IMR-90 (cell line): ENCODE measurements at regions not wholly inside any gene's neighbourhood (a gene's known extent, or its start where the extent isn't known, plus 50 kb on each side); places are given as distances from the start of the nearest gene placed in this dataset.

Experiments used
- ATAC-seq: fragments of 200-7000 bp; cut with Tn5 transposase; 2 replicates; pipeline ENCODE4 v1.9.1; 2020; ENCODE audit warnings: low read depth, mild to moderate bottlenecking, moderate library complexity
- BruUV-seq: library from RNA; stranded (reverse); fragments of 400-500 nt; replicated peaks from 2 replicates; lab custom pipeline; 2021; lab: Mats Ljungman, UMichigan
- CTCF ChIA-PET: fragments of 300-600 bp; formaldehyde crosslinking; extraction: SDS; loops from one replicate; lab custom pipeline; 2021; ENCODE audit warnings: antibody characterized with exemption; lab: Yijun Ruan, JAX
- POLR2A ChIA-PET: fragments of 300-600 bp; sonication (Branson Sonifier 250); formaldehyde crosslinking; loops from one replicate; lab custom pipeline; 2022; ENCODE audit warnings: antibody characterized with exemption; ENCODE audit not compliant: unreplicated experiment; lab: Charles Lee
- DNase-seq: peaks from one replicate; pipeline ENCODE4 v3.0.0; 2013
- H2AFZ ChIP-seq: replicated peaks from 2 replicates; pipeline ENCODE3; 2013; ENCODE audit warnings: low read length, mild to moderate bottlenecking; ENCODE audit not compliant: poor library complexity
- H2AK5ac ChIP-seq: 2 replicates; pipeline ENCODE4 v1.6.1; 2013; ENCODE audit warnings: low read depth, low read length, inconsistent platforms
- H2AK9ac ChIP-seq: replicated peaks from 2 replicates; pipeline ENCODE3; 2013; ENCODE audit warnings: mild to moderate bottlenecking, low read depth, low read length, moderate library complexity; ENCODE audit not compliant: poor library complexity
- H2BK120ac ChIP-seq: 2 replicates; pipeline ENCODE4 v1.6.1; 2013; ENCODE audit warnings: low read depth, low read length, inconsistent platforms
- H2BK15ac ChIP-seq: 3 replicates; pipeline ENCODE4 v1.6.1; 2013; ENCODE audit warnings: low read depth, low read length, inconsistent platforms
- H2BK20ac ChIP-seq: 2 replicates; pipeline ENCODE4 v1.6.1; 2013; ENCODE audit warnings: low read depth, mild to moderate bottlenecking, inconsistent platforms, low read length, moderate library complexity
- H2BK5ac ChIP-seq: 2 replicates; pipeline ENCODE4 v1.6.1; 2013; ENCODE audit warnings: mild to moderate bottlenecking, low read depth, low read length, inconsistent platforms; ENCODE audit not compliant: poor library complexity, severe bottlenecking
- H3K14ac ChIP-seq: replicated peaks from 2 replicates; pipeline ENCODE4 v1.6.1; 2013; ENCODE audit warnings: low read depth, low read length, inconsistent platforms
- H3K18ac ChIP-seq: 2 replicates; pipeline ENCODE4 v1.6.1; 2013; ENCODE audit warnings: low read depth, low read length, control low read depth
- H3K23ac ChIP-seq: 2 replicates; pipeline ENCODE4 v1.6.1; 2013; ENCODE audit warnings: low read depth, low read length, inconsistent platforms
- H3K27ac ChIP-seq: 2 replicates; pipeline ENCODE4 v1.5.1; 2013; ENCODE audit warnings: mild to moderate bottlenecking, control low read depth, low read length; ENCODE audit not compliant: insufficient read depth
- H3K27me3 ChIP-seq: 2 replicates; pipeline ENCODE4 v1.6.1; 2013; ENCODE audit warnings: low read length; ENCODE audit not compliant: control insufficient read depth, insufficient read depth
- H3K36me3 ChIP-seq: 2 replicates; pipeline ENCODE4 v1.6.1; 2013; ENCODE audit warnings: low read length, mixed read lengths; ENCODE audit not compliant: control insufficient read depth, insufficient read depth
- H3K4ac ChIP-seq: 2 replicates; pipeline ENCODE4 v1.6.1; 2013; ENCODE audit warnings: low read depth, low read length, inconsistent platforms
- H3K4me1 ChIP-seq: 2 replicates; pipeline ENCODE4 v1.6.1; 2013; ENCODE audit warnings: low read length, mixed read lengths; ENCODE audit not compliant: control insufficient read depth, insufficient read depth
- H3K4me2 ChIP-seq: 2 replicates; pipeline ENCODE4 v1.6.1; 2013; ENCODE audit warnings: low read depth, mild to moderate bottlenecking, control low read depth, low read length, moderate library complexity
- H3K4me3 ChIP-seq: 2 replicates; pipeline ENCODE4 v1.5.1; 2013; ENCODE audit warnings: low read depth, mild to moderate bottlenecking, control low read depth, low read length, moderate library complexity; ENCODE audit not compliant: insufficient read depth
- H3K56ac ChIP-seq: 2 replicates; pipeline ENCODE4 v1.6.1; 2013; ENCODE audit warnings: low read length, inconsistent platforms; ENCODE audit not compliant: insufficient read depth; ENCODE audit errors: extremely low read depth
- H3K79me1 ChIP-seq, 2 experiments: 2 replicates each; pipeline ENCODE4 v1.6.1; 2013; ENCODE audit warnings: low read length in 2 of 2, inconsistent platforms in 1 of 2, low read depth in 1 of 2
- H3K9ac ChIP-seq: 2 replicates; pipeline ENCODE4 v1.6.1; 2013; ENCODE audit warnings: low read depth, low read length, control low read depth
- H3K9me1 ChIP-seq: 2 replicates; pipeline ENCODE4 v1.6.1; 2013; ENCODE audit warnings: low read length, inconsistent platforms; ENCODE audit not compliant: insufficient read depth
- H3K9me3 ChIP-seq: 2 replicates; pipeline ENCODE4 v1.6.1; 2013; ENCODE audit warnings: low read length; ENCODE audit not compliant: control insufficient read depth, insufficient read depth
- H4K20me1 ChIP-seq: 2 replicates; pipeline ENCODE4 v1.6.1; 2013; ENCODE audit warnings: low read length, inconsistent platforms; ENCODE audit not compliant: insufficient read depth
- H4K5ac ChIP-seq: 2 replicates; pipeline ENCODE4 v1.6.1; 2013; ENCODE audit warnings: mild to moderate bottlenecking, low read depth, low read length, control low read depth
- H4K8ac ChIP-seq, 2 experiments: 2 replicates each; pipeline ENCODE4 v1.6.1; 2013; ENCODE audit warnings: low read depth in 2 of 2, low read length in 2 of 2, control low read depth in 1 of 2, inconsistent platforms in 1 of 2
- H4K91ac ChIP-seq: 2 replicates; pipeline ENCODE4 v1.6.1; 2013; ENCODE audit warnings: low read depth, low read length, inconsistent platforms; ENCODE audit not compliant: insufficient read depth
- CHD1 ChIP-seq: IDR thresholded peaks from 2 replicates; pipeline ENCODE4 v1.6.1; 2012; ENCODE audit warnings: low read depth, low read length, improper control_type of control experiment
- FOS ChIP-seq: fragments of 150-350 bp; IDR thresholded peaks from 2 replicates; pipeline ENCODE4 v1.6.1; 2016; ENCODE audit warnings: low read depth, low read length
- NFE2L2 ChIP-seq: fragments of 150-350 bp; IDR thresholded peaks from 2 replicates; pipeline ENCODE4 v1.6.1; 2016; ENCODE audit warnings: low read depth, mild to moderate bottlenecking, low read length
- SMC3 ChIP-seq: fragments of 150-350 bp; IDR thresholded peaks from 2 replicates; pipeline ENCODE4 v1.6.1; 2016; ENCODE audit warnings: low read depth, mild to moderate bottlenecking, antibody characterized with exemption, low read length, moderate library complexity
- WGBS, 2 experiments: methylation state at CpG; one replicate each; pipeline versions ENCODE4 v1.1.5 to v1.1.7; 2013; ENCODE audit warnings: missing lambda C conversion rate in 2 of 2; ENCODE audit not compliant: insufficient read length in 1 of 2; ENCODE audit errors: extremely low coverage in 2 of 2; 5-methylcytosine and 5-hydroxymethylcytosine counted together
- dilution Hi-C: fragments of 300-500 bp; cut with HindIII; formaldehyde crosslinking; loops from one replicate; pipeline ENCODE4 v1.14.3; 2018; ENCODE audit warnings: low sequenced_read_pairs; ENCODE audit not compliant: unreplicated experiment
- in situ Hi-C: fragments of 300-500 bp; cut with MboI; formaldehyde crosslinking; loops from 3 replicates; pipeline ENCODE4 v1.14.3; 2019; ENCODE audit warnings: low sequenced_read_pairs, inconsistent platforms, mixed read lengths
- intact Hi-C: fragments of 100-400 bp; cut with micrococcal nuclease; formaldehyde crosslinking; loops from 2 replicates; pipeline ENCODE4 v1.10.0; 2022
- TF ChIP-seq, protein P1 (sequence below): conservative IDR thresholded peaks from 2 replicates; pipeline ENCODE4 v1.5.1; 2012; ENCODE audit warnings: mild to moderate bottlenecking, low read depth, low read length, improper control_type of control experiment
- TF ChIP-seq, protein P2 (sequence below): fragments of 150-350 bp; IDR thresholded peaks from 2 replicates; pipeline ENCODE4 v1.6.1; 2017; ENCODE audit warnings: mild to moderate bottlenecking, antibody characterized with exemption, low read length, low read depth

DNA sequence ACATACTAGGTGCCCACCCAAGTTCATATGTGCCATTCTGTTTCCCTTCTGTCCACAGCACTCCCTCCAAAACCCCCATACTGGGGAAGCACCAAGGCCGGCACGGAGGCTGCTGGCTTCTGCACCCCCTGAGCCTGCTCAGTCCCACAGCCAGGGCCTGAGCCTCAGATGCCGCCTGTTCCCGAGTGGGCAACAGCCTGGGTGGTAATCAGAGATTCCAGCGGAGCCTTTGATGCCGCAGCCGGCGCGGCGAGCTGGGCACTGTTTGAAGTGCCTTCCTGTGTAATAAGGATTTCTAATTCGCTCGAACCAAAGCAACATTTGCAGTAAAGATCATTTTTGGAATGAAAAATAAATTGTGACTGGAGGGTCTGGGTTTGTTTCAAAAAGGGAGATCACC, 460.3 kb downstream of the SOX6 start:
- TF ChIP-seq, protein P1, sequence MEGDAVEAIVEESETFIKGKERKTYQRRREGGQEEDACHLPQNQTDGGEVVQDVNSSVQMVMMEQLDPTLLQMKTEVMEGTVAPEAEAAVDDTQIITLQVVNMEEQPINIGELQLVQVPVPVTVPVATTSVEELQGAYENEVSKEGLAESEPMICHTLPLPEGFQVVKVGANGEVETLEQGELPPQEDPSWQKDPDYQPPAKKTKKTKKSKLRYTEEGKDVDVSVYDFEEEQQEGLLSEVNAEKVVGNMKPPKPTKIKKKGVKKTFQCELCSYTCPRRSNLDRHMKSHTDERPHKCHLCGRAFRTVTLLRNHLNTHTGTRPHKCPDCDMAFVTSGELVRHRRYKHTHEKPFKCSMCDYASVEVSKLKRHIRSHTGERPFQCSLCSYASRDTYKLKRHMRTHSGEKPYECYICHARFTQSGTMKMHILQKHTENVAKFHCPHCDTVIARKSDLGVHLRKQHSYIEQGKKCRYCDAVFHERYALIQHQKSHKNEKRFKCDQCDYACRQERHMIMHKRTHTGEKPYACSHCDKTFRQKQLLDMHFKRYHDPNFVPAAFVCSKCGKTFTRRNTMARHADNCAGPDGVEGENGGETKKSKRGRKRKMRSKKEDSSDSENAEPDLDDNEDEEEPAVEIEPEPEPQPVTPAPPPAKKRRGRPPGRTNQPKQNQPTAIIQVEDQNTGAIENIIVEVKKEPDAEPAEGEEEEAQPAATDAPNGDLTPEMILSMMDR, result no peak
- TF ChIP-seq NFE2L2, result no peak
- TF ChIP-seq SMC3, result no peak
- TF ChIP-seq, protein P2, sequence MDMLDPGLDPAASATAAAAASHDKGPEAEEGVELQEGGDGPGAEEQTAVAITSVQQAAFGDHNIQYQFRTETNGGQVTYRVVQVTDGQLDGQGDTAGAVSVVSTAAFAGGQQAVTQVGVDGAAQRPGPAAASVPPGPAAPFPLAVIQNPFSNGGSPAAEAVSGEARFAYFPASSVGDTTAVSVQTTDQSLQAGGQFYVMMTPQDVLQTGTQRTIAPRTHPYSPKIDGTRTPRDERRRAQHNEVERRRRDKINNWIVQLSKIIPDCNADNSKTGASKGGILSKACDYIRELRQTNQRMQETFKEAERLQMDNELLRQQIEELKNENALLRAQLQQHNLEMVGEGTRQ, result no peak
- no peak for TF ChIP-seq CHD1
- TF ChIP-seq FOS, result no peak
- in situ Hi-C loops (no loop called here), intact Hi-C loops (loop anchor here (10.0 kb wide), 1 partner anchor 571 kb away; no protein-coding TSS in a partner anchor), dilution Hi-C loops (no loop called here)
- CTCF ChIA-PET, result no interaction called here
- Histone ChIP-seq H2AK5ac (peak overlapping the region; percentile 71; the same call in 1 of the 2 replicates), H3K36me3 (no peaks in the 10 kb centered on the region), H4K5ac (no peak overlapping the region), H3K4me1 (peaks cover 29% of the 10 kb centered on the region), H3K4ac (peak overlapping the region; percentile 83), H3K79me1 (no peaks in the 10 kb centered on the region), H3K4me2 (no peak overlapping the region), H3K14ac (peak overlapping the region; percentile 34), H3K18ac (peak overlapping the region; percentile 39), H3K27ac (no peak overlapping the region), H3K9me3 (no peaks in the 10 kb centered on the region), H3K4me3 (no peak overlapping the region), H3K27me3 (no peaks in the 10 kb centered on the region), H3K56ac (no peak overlapping the region), H3K9me1 (peaks cover 22% of the 10 kb centered on the region), H2AK9ac (no peak overlapping the region), H2AFZ (no peak overlapping the region), H2BK20ac (peak overlapping the region; percentile 95), H4K91ac (peak overlapping the region; percentile 70), H2BK15ac (peak overlapping the region; percentile 69; the same call in 1 of the 3 replicates), H4K20me1 (no peaks in the 10 kb centered on the region), H3K23ac (peak overlapping the region; percentile 74; the same call in 1 of the 2 replicates), H2BK5ac (no peak overlapping the region), H3K9ac (no peak overlapping the region), H2BK120ac (peak overlapping the region; percentile 74), H4K8ac (peak overlapping the region in 1 of 2 experiments; percentile 26; a peak in 2 of 4 replicates)
- ATAC-seq (no peak), DNase-seq (no peak)
- WGBS, 2 experiments, result 80% methylated on average over 1 of the region's 12 CpGs; no CpG with 5 or more reads in 1 of the 2 experiments
- BruUV-seq, result no TSS peak
- POLR2A ChIA-PET, result interaction anchor here (0.6 to 0.9 kb wide), 2 partner anchors 203 to 245 kb away, joined by 5 to 7 read pairs; no protein-coding TSS in a partner anchor
